H9 (cell line): ENCODE measurements at regions not wholly inside any gene's neighbourhood (a gene's known extent, or its start where the extent isn't known, plus 50 kb on each side); places are given as distances from the start of the nearest gene placed in this dataset.

Experiments
- DNase-seq: peaks from one replicate; pipeline ENCODE4 v3.0.0-alpha.2; 2017
- H2AFZ ChIP-seq: one replicate; pipeline ENCODE4 v1.6.1; 2013; ENCODE audit warnings: mild to moderate bottlenecking, low read length, control low read depth, moderate library complexity
- H2AK5ac ChIP-seq: 2 replicates; pipeline ENCODE4 v1.6.1; 2013; ENCODE audit warnings: low read length, control low read depth, mixed read lengths; ENCODE audit not compliant: insufficient read length
- H2BK120ac ChIP-seq: one replicate; pipeline ENCODE4 v1.6.1; 2013; ENCODE audit warnings: low read depth, mild to moderate bottlenecking, low read length, control low read depth, inconsistent platforms; ENCODE audit not compliant: poor library complexity, severe bottlenecking
- H2BK12ac ChIP-seq: 2 replicates; pipeline ENCODE4 v1.6.1; 2013; ENCODE audit warnings: low read length, control low read depth, mixed read lengths, low read depth; ENCODE audit not compliant: insufficient read length
- H2BK15ac ChIP-seq: 2 replicates; pipeline ENCODE4 v1.6.1; 2013; ENCODE audit warnings: low read depth, low read length, control low read depth
- H2BK20ac ChIP-seq: one replicate; pipeline ENCODE4 v1.6.1; 2013; ENCODE audit warnings: low read depth, mild to moderate bottlenecking, low read length, control low read depth, inconsistent platforms; ENCODE audit not compliant: poor library complexity, severe bottlenecking
- H2BK5ac ChIP-seq: 2 replicates; pipeline ENCODE4 v1.6.1; 2013; ENCODE audit warnings: low read length, control low read depth, mixed read lengths; ENCODE audit not compliant: insufficient read length
- H3K14ac ChIP-seq: 2 replicates; pipeline ENCODE4 v1.6.1; 2013; ENCODE audit warnings: low read length, control low read depth; ENCODE audit not compliant: insufficient read depth
- H3K18ac ChIP-seq: 2 replicates; pipeline ENCODE4 v1.6.1; 2013; ENCODE audit warnings: low read depth, mild to moderate bottlenecking, mixed read lengths, low read length, control low read depth; ENCODE audit not compliant: insufficient read length
- H3K23ac ChIP-seq: 2 replicates; pipeline ENCODE4 v1.6.1; 2013; ENCODE audit warnings: low read length, control low read depth, mixed read lengths, low read depth; ENCODE audit not compliant: insufficient read length
- H3K23me2 ChIP-seq: 2 replicates; pipeline ENCODE4 v1.6.1; 2013; ENCODE audit warnings: low read depth, mild to moderate bottlenecking, mixed read lengths, low read length, control low read depth; ENCODE audit not compliant: insufficient read length, poor library complexity, severe bottlenecking
- H3K27ac ChIP-seq: 2 replicates; pipeline ENCODE4 v1.5.1; 2013; ENCODE audit warnings: low read length, control low read depth, mixed read lengths, low read depth; ENCODE audit not compliant: insufficient read length
- H3K27me3 ChIP-seq: 2 replicates; pipeline ENCODE4 v1.6.1; 2013; ENCODE audit warnings: low read length, control low read depth, inconsistent platforms; ENCODE audit not compliant: insufficient read depth
- H3K4ac ChIP-seq: 2 replicates; pipeline ENCODE4 v1.6.1; 2013; ENCODE audit warnings: low read depth, mild to moderate bottlenecking, control low read depth, inconsistent platforms, low read length, moderate library complexity
- H3K4me1 ChIP-seq: 2 replicates; pipeline ENCODE4 v1.6.1; 2013; ENCODE audit warnings: low read length, control low read depth, inconsistent platforms; ENCODE audit not compliant: insufficient read depth
- H3K4me2 ChIP-seq: 2 replicates; pipeline ENCODE4 v1.6.1; 2013; ENCODE audit warnings: low read length, control low read depth, mixed read lengths; ENCODE audit not compliant: insufficient read length, insufficient read depth
- H3K56ac ChIP-seq: 2 replicates; pipeline ENCODE4 v1.6.1; 2013; ENCODE audit warnings: low read depth, mild to moderate bottlenecking, mixed read lengths, low read length, control low read depth; ENCODE audit not compliant: insufficient read length
- H3K79me1 ChIP-seq: 2 replicates; pipeline ENCODE4 v1.6.1; 2013; ENCODE audit warnings: low read depth, mild to moderate bottlenecking, moderate library complexity, low read length, control low read depth, inconsistent platforms; ENCODE audit not compliant: insufficient read depth, poor library complexity, severe bottlenecking
- H3K79me2 ChIP-seq: 2 replicates; pipeline ENCODE4 v1.6.1; 2013; ENCODE audit warnings: low read length, control low read depth, inconsistent platforms; ENCODE audit not compliant: insufficient read depth
- H3K9ac ChIP-seq: 2 replicates; pipeline ENCODE4 v1.6.1; 2013; ENCODE audit warnings: low read length, control low read depth, mixed read lengths; ENCODE audit not compliant: insufficient read length; ENCODE audit errors: extremely low read depth
- H3K9me3 ChIP-seq: one replicate; pipeline ENCODE4 v1.6.1; 2013; ENCODE audit warnings: low read depth, low read length, inconsistent platforms; ENCODE audit not compliant: control insufficient read depth
- H3T11ph ChIP-seq: one replicate; pipeline ENCODE4 v1.6.1; 2013; ENCODE audit warnings: mild to moderate bottlenecking, low read length, control low read depth, inconsistent platforms
- H4K20me1 ChIP-seq: one replicate; pipeline ENCODE4 v1.6.1; 2013; ENCODE audit not compliant: control insufficient read depth, insufficient read length, insufficient read depth
- H4K5ac ChIP-seq: 2 replicates; pipeline ENCODE4 v1.6.1; 2013; ENCODE audit warnings: low read depth, mild to moderate bottlenecking, mixed read lengths, low read length, control low read depth; ENCODE audit not compliant: insufficient read length
- H4K8ac ChIP-seq: replicated peaks from 2 replicates; pipeline ENCODE4 v1.6.1; 2013; ENCODE audit warnings: low read length, control low read depth, mixed read lengths, low read depth; ENCODE audit not compliant: insufficient read length
- H4K91ac ChIP-seq: 2 replicates; pipeline ENCODE4 v1.6.1; 2013; ENCODE audit warnings: low read depth, mild to moderate bottlenecking, moderate library complexity, mixed read lengths, low read length, control low read depth; ENCODE audit not compliant: insufficient read length
- H3K27ac Mint-ChIP-seq, 3 experiments: 2 replicates in 2 of 3; 3 replicates in 1 of 3; pipeline ENCODE4 v1.8.0; 2020 to 2021; ENCODE audit warnings: mixed read lengths in 3 of 3, mild to moderate bottlenecking in 1 of 3, moderate library complexity in 1 of 3
- H3K27me3 Mint-ChIP-seq: 2 replicates; pipeline ENCODE4 v1.8.0; 2021; ENCODE audit warnings: low read depth, mild to moderate bottlenecking, moderate library complexity, mixed read lengths
- H3K36me3 Mint-ChIP-seq, 3 experiments: 2 replicates in 2 of 3; 3 replicates in 1 of 3; pipeline ENCODE4 v1.8.0; 2020 to 2021; ENCODE audit warnings: low read depth in 3 of 3, mixed read lengths in 3 of 3; ENCODE audit not compliant: insufficient read depth in 1 of 3
- H3K4me1 Mint-ChIP-seq, 2 experiments: 2 replicates each; pipeline ENCODE4 v1.8.0; 2020; ENCODE audit warnings: mixed read lengths in 2 of 2
- H3K4me3 Mint-ChIP-seq, 2 experiments: 2 replicates in 1 of 2; 3 replicates in 1 of 2; pipeline ENCODE4 v1.8.0; 2020 to 2021; ENCODE audit warnings: mild to moderate bottlenecking in 2 of 2, mixed read lengths in 2 of 2, moderate library complexity in 1 of 2
- H3K9me3 Mint-ChIP-seq, 2 experiments: 2 replicates in 1 of 2; 3 replicates in 1 of 2; pipeline ENCODE4 v1.8.0; 2020; ENCODE audit warnings: mild to moderate bottlenecking in 2 of 2, mixed read lengths in 2 of 2, moderate library complexity in 1 of 2
- WGBS: extraction: QIAGEN DNeasy Blood & Tissue Kit; methylation state at CpG from one replicate; pipeline ENCODE4 v1.1.7; 2013; ENCODE audit warnings: missing lambda C conversion rate, low lambda C conversion rate, mixed read lengths; ENCODE audit not compliant: insufficient read length; ENCODE audit errors: extremely low coverage; 5-methylcytosine and 5-hydroxymethylcytosine counted together
- TF ChIP-seq, protein P1 (sequence below): fragments of 200-600 bp; sonication (generic); conservative IDR thresholded peaks from 3 replicates; pipeline ENCODE4 v1.8.0; 2021; ENCODE audit warnings: antibody characterized with exemption, mild to moderate bottlenecking

DNA sequence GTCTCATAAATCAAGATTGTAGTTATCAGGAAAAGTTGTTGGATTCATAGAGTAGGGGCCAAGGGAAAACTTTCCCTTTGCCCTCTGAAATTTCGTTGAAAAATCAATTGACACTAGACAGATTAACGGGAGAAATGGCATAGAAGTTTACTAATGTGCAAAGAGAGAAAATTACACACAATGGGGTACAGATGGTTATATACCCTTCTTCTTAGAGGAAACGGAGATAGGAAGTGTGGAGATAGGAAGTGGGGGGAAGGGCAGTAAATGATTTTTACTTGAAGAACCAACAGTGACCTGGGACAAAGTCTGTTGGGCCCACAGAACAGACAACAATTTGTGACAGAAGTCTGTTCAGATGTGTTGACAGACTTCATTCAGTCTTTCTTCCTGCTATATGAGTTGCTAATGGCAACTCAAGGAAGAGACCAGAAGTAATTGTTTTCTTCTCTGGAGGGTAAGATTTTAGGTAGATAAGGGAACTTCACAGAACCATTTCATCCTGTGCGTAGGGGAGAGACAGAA lies 177.9 kb downstream of the C9orf152 start:
- H2BK12ac ChIP-seq = no peak overlapping the region

More for the DNA sequence above, 177.9 kb downstream of the C9orf152 start:
- H3K56ac ChIP-seq = no peak overlapping the region
- Mint-ChIP-seq H3K9me3 (no peaks in the 10 kb centered on the region), H3K36me3 (no peaks in the 10 kb centered on the region), H3K27me3 (no peaks in the 10 kb centered on the region), H3K27ac (no peak overlapping the region), H3K4me1 (peaks cover 16 to 26% of the 10 kb centered on the region in 2 experiments), H3K4me3 (no peak overlapping the region)
- no peak overlapping the region for H2AFZ ChIP-seq
- no peak overlapping the region for H3K18ac ChIP-seq
- H3T11ph ChIP-seq = no peak overlapping the region
- H3K4me1 ChIP-seq = peaks cover 3% of the 10 kb centered on the region; the same call in 1 of the 2 replicates
- H4K5ac ChIP-seq = no peak overlapping the region
- WGBS = no CpG with 5 or more reads among the region's 4 CpGs
- H3K79me1 ChIP-seq = no peaks in the 10 kb centered on the region
- no peak overlapping the region for H3K27ac ChIP-seq
- no peak overlapping the region for H3K23ac ChIP-seq
- no peak overlapping the region for H2BK20ac ChIP-seq
- H2BK15ac ChIP-seq = no peak overlapping the region
- no peaks in the 10 kb centered on the region for H3K27me3 ChIP-seq
- no peak overlapping the region for H3K9ac ChIP-seq
- TF ChIP-seq, protein P1, sequence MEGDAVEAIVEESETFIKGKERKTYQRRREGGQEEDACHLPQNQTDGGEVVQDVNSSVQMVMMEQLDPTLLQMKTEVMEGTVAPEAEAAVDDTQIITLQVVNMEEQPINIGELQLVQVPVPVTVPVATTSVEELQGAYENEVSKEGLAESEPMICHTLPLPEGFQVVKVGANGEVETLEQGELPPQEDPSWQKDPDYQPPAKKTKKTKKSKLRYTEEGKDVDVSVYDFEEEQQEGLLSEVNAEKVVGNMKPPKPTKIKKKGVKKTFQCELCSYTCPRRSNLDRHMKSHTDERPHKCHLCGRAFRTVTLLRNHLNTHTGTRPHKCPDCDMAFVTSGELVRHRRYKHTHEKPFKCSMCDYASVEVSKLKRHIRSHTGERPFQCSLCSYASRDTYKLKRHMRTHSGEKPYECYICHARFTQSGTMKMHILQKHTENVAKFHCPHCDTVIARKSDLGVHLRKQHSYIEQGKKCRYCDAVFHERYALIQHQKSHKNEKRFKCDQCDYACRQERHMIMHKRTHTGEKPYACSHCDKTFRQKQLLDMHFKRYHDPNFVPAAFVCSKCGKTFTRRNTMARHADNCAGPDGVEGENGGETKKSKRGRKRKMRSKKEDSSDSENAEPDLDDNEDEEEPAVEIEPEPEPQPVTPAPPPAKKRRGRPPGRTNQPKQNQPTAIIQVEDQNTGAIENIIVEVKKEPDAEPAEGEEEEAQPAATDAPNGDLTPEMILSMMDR = no peak
- no peak overlapping the region for H2AK5ac ChIP-seq
- H4K20me1 ChIP-seq = no peaks in the 10 kb centered on the region
- no peak overlapping the region for H2BK5ac ChIP-seq
- H3K79me2 ChIP-seq = no peaks in the 10 kb centered on the region
- no peak overlapping the region for H4K8ac ChIP-seq
- H3K4me2 ChIP-seq = no peak overlapping the region
- H3K9me3 ChIP-seq = no peaks in the 10 kb centered on the region
- no peak overlapping the region for H3K14ac ChIP-seq
- no peaks in the 10 kb centered on the region for H3K23me2 ChIP-seq
- H4K91ac ChIP-seq = no peak overlapping the region
- no peak overlapping the region for H2BK120ac ChIP-seq
- DNase-seq = no peak
- H3K4ac ChIP-seq = no peak overlapping the region
